Fibroblast of lung (primary cell): ENCODE measurements at regions not wholly inside any gene's neighbourhood (a gene's known extent, or its start where the extent isn't known, plus 50 kb on each side); places are given as distances from the start of the nearest gene placed in this dataset.

Experiments used
- CTCF ChIP-seq, 2 donors: IDR thresholded peaks in 1 of 2; conservative IDR thresholded peaks in 1 of 2; 1 replicate in 1 of 2; 2 replicates in 1 of 2; pipeline ENCODE4 v1.5.1; 2011 to 2012; ENCODE audit warnings: low read length in 2 of 2, control low read depth in 1 of 2, inconsistent platforms in 1 of 2, low read depth in 1 of 2, mild to moderate bottlenecking in 1 of 2
- EZH2 ChIP-seq: IDR thresholded peaks from 2 replicates; pipeline ENCODE4 v1.5.1; 2012; ENCODE audit warnings: low read length, control low read depth, mild to moderate bottlenecking; ENCODE audit errors: missing control alignments

- TF ChIP-seq CTCF (conservative IDR thresholded peaks at IDR 0.05 in 1 of 2, IDR thresholded peaks at IDR 0.05 in 1 of 2; ENCODE audit: low read depth in 1 of 2, low read length in 2 of 2): no peak
- TF ChIP-seq EZH2: no peak
These were observed 406.5 kb downstream of the LRIG3 start for GRCh38 chr12:58513852-58514251.
